ENCODE measurements at regions not wholly inside any gene's neighbourhood (a gene's known extent, or its start where the extent isn't known, plus 50 kb on each side); places are given as distances from the start of the nearest gene placed in this dataset.

GRCh38 chr6:105564121-105564902 lies 161.4 kb upstream of the PREP start:
- WGBS, 2 donors (ENCODE audit: low coverage in 1 of 2) = 96 to 98% methylated on average over 6 of the region's 6 CpGs
- intact Hi-C loops (cut with DNase I; ENCODE audit: low total_unique reads) (no loop called here), in situ Hi-C loops (cut with MboI; ENCODE audit: low pct_ligation_motif_present in 1 of 4, low pct_unique_long_range_greater_than_20kb in 1 of 4, low sequenced_read_pairs in 3 of 4) (no loop called here)
- Histone ChIP-seq H3K4me3 (no peak overlapping the region), H3K36me3 (no peaks in the 10 kb centered on the region), H3K27ac (no peak overlapping the region), H3K27me3 (no peaks in the 10 kb centered on the region), H3K4me1 (peaks cover 0 to 9% (median 4%) of the 10 kb centered on the region in 4 donors), H3K9me3 (no peaks in the 10 kb centered on the region)
- DNase-seq = no peak
- no peak for TF ChIP-seq EP300 (IDR thresholded peaks at IDR 0.05; ENCODE audit: low read depth)

GRCh38 chr6:105562027-105562426 lies 159.1 kb upstream of the PREP start:
- 68 to 83% methylated on average over 1 of the region's 1 CpG for WGBS, 2 donors (ENCODE audit: low coverage in 1 of 2)
- in situ Hi-C loops (cut with MboI; ENCODE audit: low pct_ligation_motif_present in 1 of 4, low pct_unique_long_range_greater_than_20kb in 1 of 4, low sequenced_read_pairs in 3 of 4) (no loop called here), intact Hi-C loops (cut with DNase I; ENCODE audit: low total_unique reads) (no loop called here)
- no peak for DNase-seq
- Histone ChIP-seq H3K4me3 (no peak overlapping the region), H3K27ac (no peak overlapping the region), H3K36me3 (no peaks in the 10 kb centered on the region), H3K27me3 (no peaks in the 10 kb centered on the region), H3K4me1 (peaks cover 0 to 8% (median 1%) of the 10 kb centered on the region in 4 donors), H3K9me3 (no peaks in the 10 kb centered on the region)
- TF ChIP-seq CTCF (IDR thresholded peaks at IDR 0.05) (no peak), POLR2A (IDR thresholded peaks at IDR 0.05) (no peak), POLR2AphosphoS5 (IDR thresholded peaks at IDR 0.05) (no peak), EP300 (IDR thresholded peaks at IDR 0.05; ENCODE audit: low read depth) (no peak)

GRCh38 chr6:105561486-105561885 lies 158.6 kb upstream of the PREP start:
- H3K27me3 ChIP-seq = no peaks in the 10 kb centered on the region
- H3K36me3 ChIP-seq = no peaks in the 10 kb centered on the region
- H3K4me1 ChIP-seq = peaks cover 0 to 4% (median under 1%) of the 10 kb centered on the region in 4 donors
- no peak for DNase-seq
- intact Hi-C loops (cut with DNase I; ENCODE audit: low total_unique reads) (no loop called here), in situ Hi-C loops (cut with MboI; ENCODE audit: low pct_ligation_motif_present in 1 of 4, low pct_unique_long_range_greater_than_20kb in 1 of 4, low sequenced_read_pairs in 3 of 4) (no loop called here)
- TF ChIP-seq CTCF (IDR thresholded peaks at IDR 0.05) (no peak), POLR2AphosphoS5 (IDR thresholded peaks at IDR 0.05) (no peak), POLR2A (IDR thresholded peaks at IDR 0.05) (no peak), EP300 (IDR thresholded peaks at IDR 0.05; ENCODE audit: low read depth) (no peak)
- H3K27ac ChIP-seq = no peak overlapping the region
- H3K4me3 ChIP-seq = no peak overlapping the region
- H3K9me3 ChIP-seq = no peaks in the 10 kb centered on the region

- Histone ChIP-seq H3K36me3 (no peaks in the 10 kb centered on the region), H3K4me1 (no peaks in the 10 kb centered on the region), H3K4me3 (no peak overlapping the region), H3K9me3 (no peaks in the 10 kb centered on the region), H3K27me3 (no peaks in the 10 kb centered on the region), H3K27ac (no peak overlapping the region)
- in situ Hi-C loops (cut with MboI; ENCODE audit: low pct_ligation_motif_present in 1 of 4, low pct_unique_long_range_greater_than_20kb in 1 of 4, low sequenced_read_pairs in 3 of 4) = no loop called here
- intact Hi-C loops (cut with DNase I; ENCODE audit: low total_unique reads) = no loop called here
- DNase-seq = no peak
- WGBS, 2 donors (ENCODE audit: low coverage in 1 of 2) = 57 to 84% methylated on average over 2 of the region's 2 CpGs
- TF ChIP-seq POLR2AphosphoS5 (IDR thresholded peaks at IDR 0.05) (no peak), POLR2A (IDR thresholded peaks at IDR 0.05) (no peak)
Measured at GRCh38 chr6:105560611-105561066, 157.8 kb upstream of the PREP start.

GRCh38 chr6:105557291-105557690 lies 154.4 kb upstream of the PREP start:
- H3K4me3 ChIP-seq = no peak overlapping the region
- TF ChIP-seq EP300 (IDR thresholded peaks at IDR 0.05; ENCODE audit: low read depth) = no peak
- TF ChIP-seq POLR2A (IDR thresholded peaks at IDR 0.05) = no peak
- TF ChIP-seq POLR2AphosphoS5 (IDR thresholded peaks at IDR 0.05) = no peak
- no peak for TF ChIP-seq CTCF (IDR thresholded peaks at IDR 0.05)
- no peaks in the 10 kb centered on the region for H3K27me3 ChIP-seq
- no peaks in the 10 kb centered on the region for H3K9me3 ChIP-seq
- intact Hi-C loops (cut with DNase I; ENCODE audit: low total_unique reads) (no loop called here), in situ Hi-C loops (cut with MboI; ENCODE audit: low pct_ligation_motif_present in 1 of 4, low pct_unique_long_range_greater_than_20kb in 1 of 4, low sequenced_read_pairs in 3 of 4) (no loop called here)
- H3K4me1 ChIP-seq = peaks cover 0 to 18% (median 3%) of the 10 kb centered on the region in 4 donors
- no peaks in the 10 kb centered on the region for H3K36me3 ChIP-seq
- WGBS, 2 donors (ENCODE audit: low coverage in 1 of 2) = 84 to 100% methylated on average over 1 to 4 of the region's 4 CpGs
- no peak for DNase-seq
- H3K27ac ChIP-seq = no peak overlapping the region

Data from transverse colon (tissue), 4 donors.